ENCODE measurements at regions not wholly inside any gene's neighbourhood (a gene's known extent, or its start where the extent isn't known, plus 50 kb on each side); places are given as distances from the start of the nearest gene placed in this dataset.

DNA sequence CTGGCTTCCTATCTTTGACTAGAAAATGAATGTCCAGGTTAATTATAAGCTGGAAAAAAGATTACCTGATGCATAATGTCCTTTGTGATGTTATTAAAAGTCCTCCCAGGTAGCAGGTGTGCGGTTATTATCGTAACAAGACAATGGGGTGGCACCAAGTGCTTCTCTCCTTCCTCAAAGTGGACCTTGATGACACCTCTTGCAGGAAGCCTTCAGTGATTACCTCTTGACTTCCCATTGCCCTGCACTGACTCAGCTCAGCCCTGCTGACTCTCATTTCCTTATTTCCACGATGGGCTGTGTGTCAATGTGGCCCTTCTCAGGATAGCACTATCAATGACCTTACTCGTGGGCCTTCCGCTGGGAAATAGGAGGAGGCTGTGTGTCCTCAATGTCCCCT is 477.4 kb upstream of the CCL2 start:
- 52 to 73% (median 70%) methylated on average over 5 of the region's 5 CpGs for WGBS, 4 donors
- TF ChIP-seq, protein P1, sequence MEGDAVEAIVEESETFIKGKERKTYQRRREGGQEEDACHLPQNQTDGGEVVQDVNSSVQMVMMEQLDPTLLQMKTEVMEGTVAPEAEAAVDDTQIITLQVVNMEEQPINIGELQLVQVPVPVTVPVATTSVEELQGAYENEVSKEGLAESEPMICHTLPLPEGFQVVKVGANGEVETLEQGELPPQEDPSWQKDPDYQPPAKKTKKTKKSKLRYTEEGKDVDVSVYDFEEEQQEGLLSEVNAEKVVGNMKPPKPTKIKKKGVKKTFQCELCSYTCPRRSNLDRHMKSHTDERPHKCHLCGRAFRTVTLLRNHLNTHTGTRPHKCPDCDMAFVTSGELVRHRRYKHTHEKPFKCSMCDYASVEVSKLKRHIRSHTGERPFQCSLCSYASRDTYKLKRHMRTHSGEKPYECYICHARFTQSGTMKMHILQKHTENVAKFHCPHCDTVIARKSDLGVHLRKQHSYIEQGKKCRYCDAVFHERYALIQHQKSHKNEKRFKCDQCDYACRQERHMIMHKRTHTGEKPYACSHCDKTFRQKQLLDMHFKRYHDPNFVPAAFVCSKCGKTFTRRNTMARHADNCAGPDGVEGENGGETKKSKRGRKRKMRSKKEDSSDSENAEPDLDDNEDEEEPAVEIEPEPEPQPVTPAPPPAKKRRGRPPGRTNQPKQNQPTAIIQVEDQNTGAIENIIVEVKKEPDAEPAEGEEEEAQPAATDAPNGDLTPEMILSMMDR (IDR thresholded peaks at IDR 0.05) = no peak
- TF ChIP-seq POLR2A (IDR thresholded peaks at IDR 0.05) = no peak

DNA sequence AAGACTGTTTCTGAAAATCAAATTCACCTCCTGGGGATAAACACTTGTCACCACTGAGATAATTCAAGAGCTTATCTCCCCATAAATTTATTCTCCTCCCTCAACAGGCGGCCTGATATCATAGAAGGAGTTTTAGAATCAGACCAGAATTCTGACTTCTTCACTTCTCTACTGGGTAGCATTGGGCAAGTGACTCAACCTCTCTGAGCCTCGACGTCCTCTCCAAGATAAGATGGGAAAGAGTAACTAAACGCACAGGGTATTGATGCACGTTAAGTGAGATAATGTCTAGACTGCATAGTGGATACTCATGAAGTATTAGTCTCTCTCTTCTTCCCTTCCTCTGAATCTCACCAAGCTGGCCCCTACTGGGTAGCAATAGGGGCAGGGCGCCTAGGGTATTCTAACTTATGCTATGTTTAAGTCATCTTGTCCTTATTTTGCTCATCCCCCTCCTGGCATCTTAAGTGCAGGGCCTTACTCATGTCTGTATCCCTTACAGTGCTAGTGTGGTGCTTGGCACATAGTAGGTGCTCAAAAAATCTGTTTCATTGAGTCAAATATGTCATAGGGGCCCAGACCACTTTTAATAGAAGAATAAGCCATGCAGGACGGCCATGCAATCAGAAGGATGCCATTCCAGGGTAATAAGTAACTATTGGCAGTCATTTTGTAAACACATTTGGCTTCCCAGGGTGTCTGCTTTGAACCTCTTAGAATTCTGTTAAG is 476.4 kb upstream of the CCL2 start:
- Histone ChIP-seq H3K4me1 (replicated peaks in 1 of 2) (no peaks in the 10 kb centered on the region), H3K27me3 (no peaks in the 10 kb centered on the region), H3K4me3 (no peak overlapping the region), H3K27ac (no peak overlapping the region), H3K9me3 (replicated peaks in 1 of 3) (no peaks in the 10 kb centered on the region), H3K36me3 (replicated peaks in 1 of 2) (no peaks in the 10 kb centered on the region)
- intact Hi-C loops (cut with DNase I) = loop anchor here in 1 of 2 donors (10.0 kb wide), 1 partner anchor 386 kb away; no protein-coding TSS in a partner anchor
- no peak for DNase-seq
- TF ChIP-seq, protein P1 (IDR thresholded peaks at IDR 0.05) = no peak
- no peak for TF ChIP-seq POLR2A (IDR thresholded peaks at IDR 0.05)
- 64 to 70% (median 67%) methylated on average over 7 of the region's 7 CpGs for WGBS, 4 donors

More for the DNA sequence above, 477.4 kb upstream of the CCL2 start:
- no peak for DNase-seq
- no peak overlapping the region for H3K27ac ChIP-seq
- intact Hi-C loops (cut with DNase I) = loop anchor here in 1 of 2 donors (10.0 kb wide), 1 partner anchor 387 kb away; no protein-coding TSS in a partner anchor
- no peaks in the 10 kb centered on the region for H3K9me3 ChIP-seq (replicated peaks in 1 of 3)
- H3K27me3 ChIP-seq = no peaks in the 10 kb centered on the region
- H3K4me3 ChIP-seq = no peak overlapping the region
- no peaks in the 10 kb centered on the region for H3K36me3 ChIP-seq (replicated peaks in 1 of 2)
- H3K4me1 ChIP-seq (replicated peaks in 1 of 2) = no peaks in the 10 kb centered on the region

DNA sequence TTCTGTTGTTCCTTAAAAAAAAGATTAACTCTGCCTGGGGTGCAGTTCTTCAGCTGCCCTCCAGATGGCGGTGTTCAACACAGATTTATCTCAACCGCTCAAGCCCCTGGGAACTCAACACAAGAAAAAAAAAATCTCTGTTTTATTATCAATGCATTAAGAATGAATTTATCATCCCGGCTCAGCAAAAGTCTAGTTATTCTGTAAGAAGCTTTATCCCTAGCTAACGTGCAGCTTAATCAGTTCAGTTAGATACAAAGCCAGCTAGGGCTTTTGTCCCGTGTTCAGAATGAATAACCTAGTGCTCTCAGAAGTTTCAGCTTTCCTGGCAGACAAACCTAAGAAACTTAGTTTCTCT is 475.9 kb upstream of the CCL2 start:
- H3K27me3 ChIP-seq = no peaks in the 10 kb centered on the region
- DNase-seq = peak; percentile 28 to 81 (median 54)
- no peak overlapping the region for H3K27ac ChIP-seq
- H3K4me3 ChIP-seq = no peak overlapping the region
- no peaks in the 10 kb centered on the region for H3K4me1 ChIP-seq (replicated peaks in 1 of 2)
- H3K36me3 ChIP-seq (replicated peaks in 1 of 2) = no peaks in the 10 kb centered on the region
- 6 to 11% (median 8%) methylated on average over 5 of the region's 5 CpGs for WGBS, 4 donors
- TF ChIP-seq, protein P1 (IDR thresholded peaks at IDR 0.05) = peak; percentile 86 to 99 (median 90)
- TF ChIP-seq POLR2A (IDR thresholded peaks at IDR 0.05) = no peak
- H3K9me3 ChIP-seq (replicated peaks in 1 of 3) = no peaks in the 10 kb centered on the region
- intact Hi-C loops (cut with DNase I) = loop anchor here in 1 of 2 donors (10.0 kb wide), 1 partner anchor 386 kb away; no protein-coding TSS in a partner anchor

DNA sequence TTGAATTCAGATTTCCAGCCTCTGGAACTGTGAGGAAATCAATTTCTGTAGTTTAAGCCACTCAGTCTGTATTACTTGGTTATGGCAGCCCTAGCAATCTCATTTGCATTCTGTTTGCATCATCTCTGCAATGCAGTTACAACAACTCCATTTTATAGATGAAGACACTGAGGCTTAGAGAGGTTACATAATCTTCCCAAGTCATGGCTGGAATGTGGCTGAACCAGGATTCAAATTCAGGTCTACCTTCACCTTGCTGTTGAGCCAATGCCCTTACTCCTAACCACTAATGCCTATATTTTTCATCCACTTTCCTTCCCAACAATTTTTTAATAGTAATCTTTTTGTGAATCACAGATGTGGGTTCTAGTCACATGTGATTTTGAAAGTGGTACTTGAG is 469.8 kb upstream of the CCL2 start:
- H3K4me1 ChIP-seq (replicated peaks in 1 of 2) = no peaks in the 10 kb centered on the region
- H3K4me3 ChIP-seq = no peak overlapping the region
- no peaks in the 10 kb centered on the region for H3K36me3 ChIP-seq (replicated peaks in 1 of 2)
- DNase-seq = no peak
- no peak for TF ChIP-seq POLR2A (IDR thresholded peaks at IDR 0.05)
- TF ChIP-seq, protein P1 (IDR thresholded peaks at IDR 0.05) = no peak
- intact Hi-C loops (cut with DNase I) = no loop called here
- H3K9me3 ChIP-seq (replicated peaks in 1 of 3) = no peaks in the 10 kb centered on the region
- no peak overlapping the region for H3K27ac ChIP-seq
- H3K27me3 ChIP-seq = no peaks in the 10 kb centered on the region
